Activated CD4-positive, CD25-positive, alpha-beta regulatory T cell treated with anti-CD3 and anti-CD28 coated beads, Interleukin-2, amount 50 U/mL, for 24 hours (primary cell): ENCODE measurements at regions not wholly inside any gene's neighbourhood (a gene's known extent, or its start where the extent isn't known, plus 50 kb on each side); places are given as distances from the start of the nearest gene placed in this dataset.

ENCODE experiments used
- ATAC-seq, 2 donors: fragments of 150-1000 bp; cut with Tn5 transposase; one replicate each; pipeline ENCODE4 v1.10.0; 2021; ENCODE audit warnings: mild to moderate bottlenecking in 1 of 2, moderate library complexity in 1 of 2

- ATAC-seq = no peak
Measured at GRCh38 chr9:18075253-18075952, 398.6 kb upstream of the ADAMTSL1 start.

- no peak for ATAC-seq
Measured at GRCh38 chr9:18077941-18078678, 395.8 kb upstream of the ADAMTSL1 start.

- ATAC-seq = no peak
Measured at GRCh38 chr9:18092138-18092537, 381.8 kb upstream of the ADAMTSL1 start.

GRCh38 chr9:18106006-18106560, 367.9 kb upstream of the ADAMTSL1 start:
- no peak for ATAC-seq

- no peak for ATAC-seq
Measured at GRCh38 chr9:18109675-18110074, 364.3 kb upstream of the ADAMTSL1 start.

- no peak for ATAC-seq
Measured at GRCh38 chr9:18111146-18111545, 362.8 kb upstream of the ADAMTSL1 start.

GRCh38 chr9:18114559-18115475, 359.1 kb upstream of the ADAMTSL1 start:
- no peak for ATAC-seq

GRCh38 chr9:18118268-18118667, 355.7 kb upstream of the ADAMTSL1 start:
- ATAC-seq = no peak

GRCh38 chr9:18122171-18122570, 351.8 kb upstream of the ADAMTSL1 start:
- no peak for ATAC-seq

GRCh38 chr9:18124760-18125159, 349.2 kb upstream of the ADAMTSL1 start:
- ATAC-seq = no peak

GRCh38 chr9:18126831-18127498, 347.0 kb upstream of the ADAMTSL1 start:
- ATAC-seq = no peak

- ATAC-seq = no peak
Measured at GRCh38 chr9:18127499-18127875, 346.5 kb upstream of the ADAMTSL1 start.

- ATAC-seq = no peak
Measured at GRCh38 chr9:18129809-18130334, 344.1 kb upstream of the ADAMTSL1 start.

- ATAC-seq = no peak
Measured at GRCh38 chr9:18136354-18136994, 337.5 kb upstream of the ADAMTSL1 start.

GRCh38 chr9:18137815-18138214, 336.1 kb upstream of the ADAMTSL1 start:
- ATAC-seq = no peak

- ATAC-seq = no peak
Measured at GRCh38 chr9:18138656-18139055, 335.3 kb upstream of the ADAMTSL1 start.

- ATAC-seq = no peak
Measured at GRCh38 chr9:18141681-18142080, 332.3 kb upstream of the ADAMTSL1 start.

- ATAC-seq = no peak
Measured at GRCh38 chr9:18143073-18143745, 330.7 kb upstream of the ADAMTSL1 start.

GRCh38 chr9:18146329-18146728, 327.6 kb upstream of the ADAMTSL1 start:
- no peak for ATAC-seq

GRCh38 chr9:18149471-18150011, 324.4 kb upstream of the ADAMTSL1 start:
- ATAC-seq = no peak

GRCh38 chr9:18154661-18155060, 319.3 kb upstream of the ADAMTSL1 start:
- no peak for ATAC-seq
